GM10266 (cell line): ENCODE measurements at regions not wholly inside any gene's neighbourhood (a gene's known extent, or its start where the extent isn't known, plus 50 kb on each side); places are given as distances from the start of the nearest gene placed in this dataset.

Experiments
- DNase-seq: peaks from one replicate; pipeline ENCODE4 v3.0.0; 2012; ENCODE audit errors: extremely low spot score
- TF ChIP-seq, protein P1 (sequence below): IDR thresholded peaks from 2 replicates; pipeline ENCODE4 v1.5.1; 2012; ENCODE audit warnings: mild to moderate bottlenecking, low read depth; ENCODE audit not compliant: control insufficient read depth, insufficient read depth; ENCODE audit errors: missing control alignments

DNA sequence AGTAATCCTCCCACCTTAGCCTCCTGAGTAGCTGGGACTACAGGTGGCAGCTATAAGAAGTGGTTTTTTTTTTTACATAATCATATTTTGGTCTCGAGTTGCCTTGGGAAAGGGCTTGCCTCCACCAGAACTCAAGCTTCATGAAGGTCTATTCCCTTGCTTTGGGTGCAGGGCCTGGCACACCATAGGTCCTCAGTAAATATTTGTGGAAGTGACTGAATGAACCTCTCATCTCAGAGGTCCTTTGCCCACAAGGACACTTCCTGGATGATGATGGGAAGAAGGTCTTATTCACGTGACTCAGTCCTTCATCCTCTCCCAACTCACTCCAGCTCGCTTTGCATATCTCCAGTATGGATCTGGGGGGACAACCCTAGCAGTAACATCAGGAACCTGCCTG is 114.0 kb upstream of the MED13L start:
- DNase-seq: no peak
- TF ChIP-seq, protein P1, sequence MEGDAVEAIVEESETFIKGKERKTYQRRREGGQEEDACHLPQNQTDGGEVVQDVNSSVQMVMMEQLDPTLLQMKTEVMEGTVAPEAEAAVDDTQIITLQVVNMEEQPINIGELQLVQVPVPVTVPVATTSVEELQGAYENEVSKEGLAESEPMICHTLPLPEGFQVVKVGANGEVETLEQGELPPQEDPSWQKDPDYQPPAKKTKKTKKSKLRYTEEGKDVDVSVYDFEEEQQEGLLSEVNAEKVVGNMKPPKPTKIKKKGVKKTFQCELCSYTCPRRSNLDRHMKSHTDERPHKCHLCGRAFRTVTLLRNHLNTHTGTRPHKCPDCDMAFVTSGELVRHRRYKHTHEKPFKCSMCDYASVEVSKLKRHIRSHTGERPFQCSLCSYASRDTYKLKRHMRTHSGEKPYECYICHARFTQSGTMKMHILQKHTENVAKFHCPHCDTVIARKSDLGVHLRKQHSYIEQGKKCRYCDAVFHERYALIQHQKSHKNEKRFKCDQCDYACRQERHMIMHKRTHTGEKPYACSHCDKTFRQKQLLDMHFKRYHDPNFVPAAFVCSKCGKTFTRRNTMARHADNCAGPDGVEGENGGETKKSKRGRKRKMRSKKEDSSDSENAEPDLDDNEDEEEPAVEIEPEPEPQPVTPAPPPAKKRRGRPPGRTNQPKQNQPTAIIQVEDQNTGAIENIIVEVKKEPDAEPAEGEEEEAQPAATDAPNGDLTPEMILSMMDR: no peak

DNA sequence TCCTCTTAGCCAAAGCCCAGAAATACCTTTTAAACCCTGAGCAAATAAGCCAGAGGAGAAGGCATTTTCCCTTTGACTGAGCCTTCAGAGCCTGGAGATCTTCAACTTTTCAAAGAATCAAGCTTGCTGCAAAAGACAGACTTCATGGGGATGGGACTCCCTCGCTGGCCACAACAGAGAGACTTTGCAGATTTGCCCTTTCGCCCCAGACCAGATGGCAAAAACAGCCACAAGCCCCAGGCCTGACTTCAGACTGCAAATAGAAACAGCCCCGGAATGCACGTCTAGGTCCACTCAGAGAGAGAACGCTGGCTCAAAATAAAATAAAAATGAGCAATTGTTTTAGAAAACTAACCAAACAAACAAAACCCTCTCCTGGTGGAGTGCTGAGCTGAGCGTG is 114.6 kb upstream of the MED13L start:
- TF ChIP-seq, protein P1: no peak
- no peak for DNase-seq

DNA sequence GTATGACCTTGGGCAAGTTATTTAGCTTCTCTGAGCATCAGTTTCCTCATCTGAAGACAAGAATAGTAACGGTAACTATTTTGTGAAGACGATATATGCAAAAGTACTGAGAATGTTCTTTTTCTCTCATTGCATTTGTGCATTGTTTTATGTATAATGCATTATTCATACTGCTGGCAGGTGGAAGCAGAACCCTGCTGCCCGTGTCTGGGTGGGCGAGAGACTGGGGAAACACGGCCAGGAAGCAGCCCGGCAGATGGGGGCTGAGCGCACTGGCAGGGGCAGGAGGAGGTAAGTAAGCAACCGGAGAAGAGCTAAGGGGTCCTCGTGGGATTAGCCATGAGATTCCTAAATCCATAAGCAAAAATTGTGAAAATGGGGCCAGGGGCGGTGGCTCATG is 115.8 kb upstream of the MED13L start:
- TF ChIP-seq, protein P1: no peak

DNA sequence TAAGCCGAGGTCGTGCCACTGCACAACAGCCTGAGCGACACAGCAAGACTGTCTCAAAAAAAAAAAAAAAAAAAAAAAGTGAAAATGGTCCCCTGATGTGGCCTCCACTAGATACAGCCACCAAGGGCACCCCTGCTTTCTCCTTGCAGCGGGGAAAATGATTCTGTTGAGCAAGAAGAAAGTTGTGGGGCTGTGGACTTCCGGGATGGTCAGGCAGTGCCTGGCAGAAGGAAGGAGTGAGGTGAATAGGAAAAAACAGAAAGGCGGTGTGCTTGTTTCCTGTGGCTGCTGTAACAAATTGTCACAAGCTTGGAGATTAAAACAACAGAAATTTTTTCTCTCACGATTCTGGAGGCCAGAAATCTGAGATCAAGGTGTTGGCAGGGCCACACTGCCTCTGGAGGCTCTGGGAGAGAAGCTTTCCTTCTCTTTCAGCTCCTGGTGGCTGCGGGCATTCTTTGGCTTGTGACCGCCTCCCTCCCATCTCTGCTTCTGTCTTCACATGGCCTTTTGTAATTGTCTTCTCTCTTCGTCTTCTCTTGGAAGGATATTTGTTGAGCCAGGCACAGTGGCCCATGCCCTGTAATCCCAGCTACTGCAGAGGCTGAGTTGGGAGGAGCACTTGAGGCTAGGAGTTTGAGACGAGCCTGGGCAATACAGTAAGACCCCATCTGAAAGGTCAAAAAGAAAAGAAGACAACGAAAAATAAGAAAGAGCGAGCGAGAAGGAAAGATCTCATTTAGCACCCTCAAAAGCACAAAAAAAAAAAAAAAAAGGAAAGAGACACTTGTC is 116.6 kb upstream of the MED13L start:
- TF ChIP-seq, protein P1: no peak
- DNase-seq: no peak

More for the DNA sequence above, 115.8 kb upstream of the MED13L start:
- DNase-seq: no peak

GRCh38 chr12:116395396-116395795 is 117.9 kb upstream of the MED13L start:
- DNase-seq: no peak

DNA sequence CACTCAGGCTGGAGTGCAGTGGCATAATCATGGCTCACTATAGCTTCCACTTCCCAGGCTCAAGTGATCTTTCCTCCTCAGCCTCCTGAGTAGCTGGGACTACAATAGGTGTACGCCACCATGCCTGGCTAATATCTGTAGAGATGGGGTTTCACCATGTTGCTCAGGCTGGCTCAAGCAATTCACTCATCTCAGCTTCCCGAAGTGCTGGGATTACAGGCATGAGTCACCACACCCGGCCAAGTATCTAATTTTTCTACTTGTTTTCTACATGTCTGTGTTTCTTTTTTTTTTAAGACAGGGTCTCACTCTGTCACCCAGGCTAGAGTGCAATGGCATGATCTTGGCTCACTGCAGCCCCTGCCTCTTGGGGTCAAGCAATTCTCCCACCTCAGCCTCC is 119.7 kb upstream of the MED13L start:
- TF ChIP-seq, protein P1: no peak
- DNase-seq: no peak

More at GRCh38 chr12:116395396-116395795, 117.9 kb upstream of the MED13L start:
- TF ChIP-seq, protein P1: no peak

DNA sequence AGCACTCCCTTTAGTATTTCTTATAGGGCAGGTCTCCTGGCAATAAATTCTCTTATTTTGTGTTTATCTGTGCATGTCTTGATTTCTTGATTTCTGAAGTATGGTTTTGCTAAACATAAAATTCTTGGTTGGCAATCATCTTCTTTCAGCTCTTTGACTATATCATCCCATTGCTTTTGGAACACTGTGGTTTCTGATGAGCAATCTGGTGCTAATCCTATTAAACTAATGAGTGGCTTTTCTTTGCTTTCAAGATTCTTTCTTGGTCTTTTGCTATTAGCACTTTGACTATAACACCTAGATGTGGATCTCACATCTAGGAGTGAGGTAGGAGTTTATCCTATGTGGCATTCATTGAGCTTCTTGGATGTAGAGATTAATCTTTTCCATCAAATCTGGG is 120.7 kb upstream of the MED13L start:
- no peak for DNase-seq
- TF ChIP-seq, protein P1: no peak
